ENCODE measurements at regions not wholly inside any gene's neighbourhood (a gene's known extent, or its start where the extent isn't known, plus 50 kb on each side); places are given as distances from the start of the nearest gene placed in this dataset.
"Not testable (repeated sequence)": the region's sequence is repeated elsewhere in the genome, so short reads cannot be mapped to it uniquely, and the experiment has no call there.

DNA sequence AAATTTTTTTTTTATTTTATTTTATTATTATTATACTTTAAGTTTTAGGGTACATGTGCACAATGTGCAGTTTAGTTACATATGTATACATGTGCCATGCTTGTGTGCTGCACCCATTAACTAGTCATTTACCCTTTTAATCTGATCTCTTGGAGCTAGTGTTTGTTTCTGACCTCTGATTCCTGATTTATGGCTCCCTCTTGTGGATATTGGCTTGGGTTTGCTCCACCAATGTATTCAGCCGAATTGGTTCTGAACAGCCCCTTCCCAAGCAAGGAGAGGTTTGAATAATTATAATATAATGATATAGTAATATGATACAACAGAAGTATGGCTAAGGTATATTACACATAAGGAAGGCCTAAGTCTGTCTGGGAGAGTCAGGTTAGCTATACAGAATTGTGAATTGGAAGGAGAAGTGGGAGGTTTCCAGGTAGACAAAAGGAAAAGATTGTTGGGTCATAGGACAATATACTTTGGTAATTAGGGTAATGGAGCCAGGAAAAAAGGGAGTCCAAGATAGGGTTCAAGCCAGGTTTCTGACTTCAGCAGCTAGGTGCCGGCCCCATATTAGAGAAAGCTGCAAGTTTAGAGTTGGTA is 53.1 kb upstream of the HMCN1 start:
- DNase-seq (ENCODE audit: extremely low read depth in 1 of 2, low read depth in 1 of 2), result no peak

DNA sequence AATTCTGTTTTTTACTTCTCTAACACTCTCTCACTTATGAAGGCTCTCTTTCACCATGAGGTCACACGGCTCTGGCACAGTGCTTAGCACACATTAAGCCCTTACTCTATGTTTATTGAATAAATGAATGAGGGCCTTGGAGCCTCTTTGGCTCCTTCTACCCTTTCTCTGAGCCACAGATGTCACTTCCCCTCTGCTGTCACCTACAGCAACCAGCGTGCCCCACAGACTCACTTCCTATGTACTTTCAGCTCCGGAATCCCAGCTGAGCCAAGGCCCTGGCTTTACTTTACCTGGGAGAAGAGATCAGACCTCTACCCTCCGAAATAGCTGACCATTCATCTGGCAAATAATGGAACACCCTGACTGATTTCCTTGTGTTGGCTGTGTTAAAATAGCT is 53.7 kb upstream of the HMCN1 start:
- no peak for DNase-seq (ENCODE audit: extremely low read depth in 1 of 2, low read depth in 1 of 2)

DNA sequence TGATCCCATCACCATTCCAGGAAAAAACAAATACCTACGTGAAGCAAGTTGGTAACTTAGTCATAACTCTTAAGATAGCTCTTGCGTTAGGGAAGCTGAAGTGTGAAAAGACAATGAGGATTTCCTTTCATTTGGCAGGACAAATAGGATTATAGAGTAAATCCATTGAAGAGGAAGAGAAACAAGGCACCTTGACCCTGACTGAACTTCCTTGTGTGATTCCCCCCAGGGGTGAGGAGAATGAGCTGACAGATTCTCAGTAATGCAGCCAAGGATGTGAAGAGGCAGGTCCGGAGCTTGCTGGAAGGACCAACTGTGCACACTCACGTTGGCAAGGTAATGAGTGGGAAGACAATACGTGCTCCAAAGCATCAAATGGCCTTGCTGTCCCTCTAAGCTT is 55.0 kb upstream of the HMCN1 start:
- no peak for DNase-seq (ENCODE audit: extremely low read depth in 1 of 2, low read depth in 1 of 2)

DNA sequence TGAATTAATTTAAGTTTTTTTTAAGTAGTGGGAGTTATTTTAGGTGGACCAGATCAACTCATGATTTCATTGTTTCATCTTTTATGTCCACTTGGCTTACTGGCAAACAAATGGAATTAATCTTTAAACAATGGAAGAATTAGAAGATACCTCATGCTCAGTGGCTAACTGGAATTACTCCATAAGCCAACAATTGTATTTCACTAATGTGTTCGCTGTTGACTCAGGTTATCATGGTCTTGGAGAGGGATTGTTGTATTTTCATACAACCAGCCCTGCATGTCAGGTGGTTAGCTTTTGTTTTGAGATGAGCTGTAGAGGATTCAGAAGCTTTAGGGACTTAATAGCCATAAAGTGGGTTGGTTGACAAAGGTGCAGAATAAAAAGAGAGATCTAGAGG is 57.2 kb upstream of the HMCN1 start:
- no peak for DNase-seq (ENCODE audit: extremely low read depth in 1 of 2, low read depth in 1 of 2)

DNA sequence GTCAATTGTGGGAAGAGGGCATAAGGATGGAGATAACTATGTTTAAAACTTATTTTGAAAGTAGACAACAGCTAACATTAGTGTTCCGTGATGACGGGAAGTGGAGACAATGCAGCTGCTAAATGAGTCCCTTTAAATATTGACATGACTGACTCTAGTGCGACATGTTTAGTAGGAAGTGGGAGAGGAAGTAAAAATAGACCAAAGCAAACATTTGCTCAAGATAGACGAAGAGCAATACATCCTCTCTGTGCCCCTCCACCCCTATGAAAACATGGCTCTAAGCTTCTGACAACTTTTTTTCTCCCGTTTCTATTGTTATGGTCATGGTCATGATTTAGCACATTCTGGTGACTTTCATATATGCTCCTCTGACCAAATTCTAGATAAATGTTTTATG is 60.0 kb upstream of the HMCN1 start:
- no peak for DNase-seq (ENCODE audit: extremely low read depth in 1 of 2, low read depth in 1 of 2)

DNA sequence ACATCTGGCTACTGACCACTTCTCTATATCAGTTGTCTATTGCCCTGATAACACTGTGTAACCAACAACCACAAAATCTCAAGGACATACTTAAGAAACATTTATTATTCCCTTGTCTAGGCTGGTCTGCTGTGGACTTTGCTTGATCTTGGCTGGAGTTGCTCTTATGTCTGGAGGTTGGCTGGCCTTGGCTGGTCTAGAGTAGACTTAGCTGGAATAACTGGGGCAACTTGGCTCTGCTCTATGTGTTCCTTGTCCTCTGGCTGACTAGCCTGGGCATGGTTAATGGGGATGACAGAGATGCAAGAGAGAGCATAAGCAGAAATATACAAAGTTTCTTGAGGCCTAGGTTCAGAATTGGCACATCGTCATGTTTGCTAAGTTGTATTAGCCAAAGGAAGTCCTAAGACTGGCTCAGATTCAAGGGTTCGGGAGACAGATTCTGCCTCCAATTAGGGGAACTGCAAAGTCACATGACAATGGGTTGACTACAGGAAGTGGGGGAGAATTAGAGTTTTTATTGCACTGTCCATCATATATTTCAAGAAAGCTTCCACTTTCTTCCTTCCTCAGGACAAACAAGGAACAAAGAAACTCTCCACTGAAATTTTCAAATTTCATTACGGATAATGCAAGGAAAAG is 61.4 kb upstream of the HMCN1 start:
- no peak for DNase-seq (ENCODE audit: extremely low read depth in 1 of 2, low read depth in 1 of 2)

DNA sequence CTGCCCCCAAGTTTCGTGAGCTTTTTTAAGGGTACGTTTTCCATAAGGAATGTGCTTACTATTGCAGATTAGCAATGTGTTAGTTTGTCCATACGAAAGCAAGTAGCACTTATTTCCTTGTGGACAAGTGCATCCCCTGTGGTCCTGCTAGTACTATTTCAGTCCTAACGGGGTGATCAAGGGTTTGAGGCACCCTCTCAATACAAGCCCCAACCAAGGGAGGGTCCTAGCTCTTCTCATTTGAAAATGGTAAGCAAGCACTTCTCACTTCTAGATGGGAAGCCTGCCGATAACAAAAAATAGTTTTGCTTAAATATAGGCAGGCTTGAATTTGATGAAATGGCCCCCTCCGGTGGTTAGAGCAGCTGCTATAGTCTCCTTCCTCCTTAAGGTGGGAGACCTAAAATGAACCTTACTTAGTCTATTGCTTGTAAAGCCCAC is 64.0 kb upstream of the HMCN1 start:
- no peak for DNase-seq (ENCODE audit: extremely low read depth in 1 of 2, low read depth in 1 of 2)

DNA sequence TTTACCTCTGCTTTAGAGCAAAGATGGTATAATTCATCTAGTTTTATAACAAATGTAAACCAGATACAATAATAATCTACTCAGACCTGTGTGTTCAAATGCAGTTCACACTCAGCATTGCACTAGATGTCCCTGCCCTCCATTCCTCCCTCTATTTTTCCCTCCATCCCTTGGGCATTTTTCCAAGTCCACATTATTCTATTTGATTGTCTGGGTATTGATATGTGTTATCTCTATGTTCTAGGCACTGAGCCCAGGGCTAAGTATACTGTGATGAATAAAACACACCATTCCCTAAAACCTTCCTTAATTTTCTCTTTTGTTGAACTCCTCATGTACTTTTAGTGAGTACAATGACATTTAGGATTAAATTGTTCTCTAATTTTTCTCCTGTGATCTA is 66.2 kb upstream of the HMCN1 start:
- DNase-seq (ENCODE audit: extremely low read depth in 1 of 2, low read depth in 1 of 2), result no peak

DNA sequence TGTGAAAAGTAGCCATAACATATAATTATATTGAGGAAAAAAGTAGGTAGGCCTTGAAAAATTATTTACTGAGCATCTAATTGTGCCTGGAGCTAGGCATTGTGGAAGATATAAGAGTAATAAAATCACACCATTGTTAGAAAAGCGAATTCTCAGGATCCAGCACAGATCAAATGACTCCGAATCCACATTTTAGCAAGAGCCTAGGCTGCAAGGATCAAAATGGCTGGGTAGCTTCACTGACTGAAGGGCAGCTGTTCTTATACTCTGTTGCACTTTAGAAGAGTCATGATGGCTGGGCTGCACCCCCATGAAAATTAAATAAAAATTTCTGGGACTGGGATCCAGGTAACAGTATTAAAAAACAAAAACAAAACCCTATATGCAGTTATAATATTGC is 67.6 kb upstream of the HMCN1 start:
- DNase-seq (ENCODE audit: extremely low read depth in 1 of 2, low read depth in 1 of 2), result no peak

DNA sequence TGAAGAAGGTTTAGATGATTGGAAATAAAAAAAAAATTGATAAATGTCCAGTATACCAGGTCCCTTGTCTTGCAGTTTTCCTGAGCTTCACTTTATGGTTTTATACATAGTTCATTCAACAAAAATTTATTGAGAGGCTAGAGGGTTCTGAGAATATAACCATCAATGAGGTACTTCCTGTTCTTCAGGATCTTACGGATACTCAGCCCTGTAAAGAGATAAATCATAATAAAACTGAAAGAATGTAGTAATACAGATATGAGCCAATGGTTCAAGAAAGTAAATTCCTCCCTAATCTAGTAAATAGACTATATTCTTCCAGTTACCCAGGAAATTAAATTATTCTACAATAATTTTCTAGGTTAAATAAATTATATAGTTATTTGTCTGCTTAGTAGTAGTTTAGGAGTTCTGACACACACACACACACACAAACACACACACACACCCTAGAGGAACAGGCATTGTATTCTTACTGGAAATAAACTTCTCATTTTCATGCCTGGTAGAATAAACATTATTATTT is 70.4 kb upstream of the HMCN1 start:
- no peak for DNase-seq (ENCODE audit: extremely low read depth in 1 of 2, low read depth in 1 of 2)

DNA sequence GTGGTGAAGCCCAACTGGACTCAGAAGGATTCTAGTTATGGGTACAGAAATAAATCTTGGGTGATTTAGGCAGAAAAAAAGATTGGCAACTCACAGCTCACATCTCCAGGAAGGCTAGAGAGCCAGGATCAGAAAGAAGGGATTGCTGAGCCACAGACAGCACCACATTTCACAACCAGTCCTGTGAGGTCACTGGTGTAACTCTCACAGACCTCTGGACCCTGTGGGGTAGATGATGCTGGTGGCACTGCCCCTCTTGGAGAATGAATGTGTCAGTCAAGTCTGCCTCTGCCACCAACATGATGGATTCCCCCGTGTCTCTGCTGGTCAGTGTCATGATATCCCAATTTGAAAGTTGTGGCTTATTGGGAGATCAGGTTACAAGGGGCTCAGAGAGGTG is 70.9 kb upstream of the HMCN1 start:
- no peak for DNase-seq (ENCODE audit: extremely low read depth in 1 of 2, low read depth in 1 of 2)

DNA sequence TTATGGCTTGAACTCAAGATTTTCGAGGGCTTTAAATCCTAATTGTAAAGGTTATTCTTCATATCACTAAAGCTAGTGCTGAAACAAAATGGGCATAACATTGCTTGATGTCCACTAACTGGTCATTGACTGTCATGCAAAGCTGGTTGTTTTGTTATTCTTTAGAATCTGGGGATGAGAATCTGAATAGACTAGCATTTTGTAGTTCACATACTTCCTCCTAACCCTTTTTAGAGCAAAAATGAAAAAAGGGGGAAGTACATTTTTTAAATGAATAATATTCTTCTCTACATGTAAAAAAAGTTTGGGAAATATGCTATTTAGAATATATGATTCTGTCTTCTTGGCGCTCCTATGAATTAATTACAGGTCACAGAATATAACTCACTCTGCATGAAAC is 72.2 kb upstream of the HMCN1 start:
- no peak for DNase-seq (ENCODE audit: extremely low read depth in 1 of 2, low read depth in 1 of 2)

DNA sequence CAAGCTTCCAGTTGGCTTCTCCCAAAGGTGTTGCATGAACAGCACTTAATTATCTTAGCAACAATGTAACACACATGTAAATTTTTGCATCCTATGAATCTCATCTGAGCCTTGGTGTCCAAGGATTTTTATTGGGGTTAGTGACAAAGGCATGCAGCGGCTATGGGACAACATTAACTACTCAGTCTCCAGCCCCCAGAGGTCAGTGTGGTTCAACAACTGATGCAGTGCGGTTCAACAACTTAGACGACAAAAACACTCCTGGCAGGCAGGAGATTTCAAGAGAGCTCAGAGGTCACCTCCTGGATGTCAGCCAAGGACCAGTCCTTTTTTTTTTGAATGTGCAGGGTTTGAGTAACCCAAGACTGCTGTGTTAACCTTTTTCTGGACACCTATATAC is 77.5 kb upstream of the HMCN1 start:
- no peak for DNase-seq (ENCODE audit: extremely low read depth in 1 of 2, low read depth in 1 of 2)

DNA sequence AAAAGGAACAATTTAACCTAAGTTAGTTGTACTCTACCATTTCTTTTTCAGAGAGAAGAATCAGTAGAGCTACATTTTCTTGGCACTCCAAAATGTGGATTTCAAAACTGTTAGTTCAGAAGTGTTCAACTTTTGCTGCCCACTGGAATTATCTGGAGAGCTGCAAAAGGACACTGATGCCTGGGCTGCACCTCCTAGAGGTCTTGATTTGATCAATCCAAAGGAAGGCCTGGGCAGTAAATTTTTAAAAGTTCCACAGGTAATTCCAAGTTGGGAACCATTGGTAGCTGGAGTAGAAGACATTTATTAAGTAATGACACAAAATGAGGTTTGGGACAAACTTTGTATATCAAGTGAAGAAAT is 79.3 kb upstream of the HMCN1 start:
- no peak for DNase-seq (ENCODE audit: extremely low read depth in 1 of 2, low read depth in 1 of 2)

DNA sequence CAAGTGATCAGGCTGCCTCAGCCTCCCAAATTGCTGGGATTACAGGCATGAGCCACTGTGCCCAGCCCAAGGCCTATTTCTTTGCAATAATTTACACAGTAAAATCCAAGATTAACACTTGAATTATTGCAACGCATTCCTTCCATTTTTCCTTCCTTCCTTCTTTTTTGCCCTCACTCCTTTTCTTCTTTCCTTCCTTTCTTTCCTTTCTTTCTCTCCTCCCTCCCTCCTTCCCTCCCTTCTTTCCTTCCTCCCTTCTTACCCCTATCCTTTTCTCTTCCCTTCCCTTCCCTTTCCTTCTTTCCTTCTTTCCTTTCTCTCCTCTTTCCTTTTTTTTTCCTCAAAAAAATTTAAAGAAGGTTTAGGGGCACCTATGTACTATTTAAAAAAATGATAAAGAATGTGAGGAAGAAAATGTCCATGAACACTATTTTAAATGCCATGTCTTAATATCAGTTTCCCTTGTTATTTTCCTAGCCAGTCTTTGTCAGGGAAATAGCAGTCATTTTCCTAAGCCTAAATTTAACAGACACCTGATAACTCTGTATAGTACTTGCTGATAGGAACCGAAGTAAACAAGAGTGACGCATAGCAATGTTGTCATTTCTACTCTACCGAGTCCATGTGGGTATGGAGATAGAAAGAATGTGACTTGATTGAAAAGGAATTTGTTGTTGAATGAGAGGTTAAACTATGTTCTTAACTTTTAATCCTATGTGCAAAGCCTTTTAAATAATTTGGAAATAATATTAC is 79.8 kb upstream of the HMCN1 start:
- no peak for DNase-seq (ENCODE audit: extremely low read depth in 1 of 2, low read depth in 1 of 2)

DNA sequence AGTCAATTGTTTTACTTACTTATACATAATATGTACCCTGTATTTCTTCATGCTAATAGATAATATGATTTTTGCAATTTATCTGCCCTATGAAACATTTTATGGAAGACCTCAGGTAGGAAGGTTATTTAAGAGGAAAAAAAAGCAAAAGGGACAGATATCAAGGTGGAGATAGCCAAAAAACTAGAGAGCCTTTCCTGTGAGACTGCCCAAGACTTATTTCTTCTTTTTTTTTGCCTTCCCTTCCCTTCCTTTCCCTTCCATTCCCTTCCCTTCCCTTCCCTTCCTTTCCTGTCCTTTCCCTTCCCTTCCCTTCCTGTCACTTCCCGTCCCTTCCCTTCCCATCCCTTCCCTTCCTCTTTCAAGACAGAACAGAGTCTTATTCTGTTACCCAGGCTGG is 80.6 kb upstream of the HMCN1 start:
- no peak for DNase-seq (ENCODE audit: extremely low read depth in 1 of 2, low read depth in 1 of 2)

DNA sequence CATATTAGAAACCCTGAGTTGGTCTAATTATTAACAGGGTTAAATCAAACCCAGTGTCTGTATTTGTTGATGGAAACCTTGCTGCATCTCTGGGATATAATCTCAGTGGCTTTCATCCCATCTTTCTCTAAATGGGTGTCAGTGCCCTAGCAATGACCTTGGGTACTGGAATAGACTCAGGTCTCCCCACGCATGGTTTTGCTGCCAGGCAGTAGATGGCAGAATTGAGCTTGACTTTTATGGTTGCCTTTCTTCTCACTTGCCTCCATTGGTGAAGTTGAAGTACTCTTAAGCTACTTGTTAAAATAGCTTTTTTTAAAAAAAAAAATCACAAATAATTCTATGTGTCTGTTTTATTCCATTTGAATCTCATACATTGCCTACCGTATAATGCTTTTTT is 81.8 kb upstream of the HMCN1 start:
- DNase-seq (ENCODE audit: extremely low read depth in 1 of 2, low read depth in 1 of 2), result no peak

DNA sequence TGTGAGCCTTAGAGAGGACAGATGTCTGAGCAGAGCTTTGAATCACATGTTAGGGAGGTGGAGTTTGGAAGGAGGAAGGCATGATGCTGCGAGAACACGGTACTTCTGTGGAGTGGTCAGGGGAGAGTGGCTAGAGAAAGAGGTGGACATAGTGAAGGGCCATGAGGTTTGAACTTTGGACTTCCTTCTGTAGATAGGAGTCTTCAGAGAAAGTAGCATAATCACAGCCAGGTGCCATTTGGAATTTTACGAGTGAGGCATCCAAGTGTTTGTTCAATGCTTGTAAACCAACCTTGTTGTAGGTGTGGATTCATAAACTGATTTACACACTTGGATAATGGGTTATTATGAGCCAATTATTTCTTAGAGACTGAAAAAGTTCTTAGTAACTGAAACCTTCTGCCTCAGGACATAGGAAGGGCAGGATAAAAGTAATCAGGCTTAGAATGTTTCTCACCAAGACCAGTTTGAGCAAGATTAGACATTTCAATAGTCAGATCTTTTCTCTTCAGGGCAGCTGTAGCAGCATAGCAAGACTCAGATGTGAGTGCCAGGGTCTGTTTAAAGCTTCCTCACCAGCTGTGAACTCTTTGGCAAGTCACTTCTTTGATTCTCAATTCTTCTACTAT is 83.5 kb upstream of the HMCN1 start:
- no peak for DNase-seq (ENCODE audit: extremely low read depth in 1 of 2, low read depth in 1 of 2)

DNA sequence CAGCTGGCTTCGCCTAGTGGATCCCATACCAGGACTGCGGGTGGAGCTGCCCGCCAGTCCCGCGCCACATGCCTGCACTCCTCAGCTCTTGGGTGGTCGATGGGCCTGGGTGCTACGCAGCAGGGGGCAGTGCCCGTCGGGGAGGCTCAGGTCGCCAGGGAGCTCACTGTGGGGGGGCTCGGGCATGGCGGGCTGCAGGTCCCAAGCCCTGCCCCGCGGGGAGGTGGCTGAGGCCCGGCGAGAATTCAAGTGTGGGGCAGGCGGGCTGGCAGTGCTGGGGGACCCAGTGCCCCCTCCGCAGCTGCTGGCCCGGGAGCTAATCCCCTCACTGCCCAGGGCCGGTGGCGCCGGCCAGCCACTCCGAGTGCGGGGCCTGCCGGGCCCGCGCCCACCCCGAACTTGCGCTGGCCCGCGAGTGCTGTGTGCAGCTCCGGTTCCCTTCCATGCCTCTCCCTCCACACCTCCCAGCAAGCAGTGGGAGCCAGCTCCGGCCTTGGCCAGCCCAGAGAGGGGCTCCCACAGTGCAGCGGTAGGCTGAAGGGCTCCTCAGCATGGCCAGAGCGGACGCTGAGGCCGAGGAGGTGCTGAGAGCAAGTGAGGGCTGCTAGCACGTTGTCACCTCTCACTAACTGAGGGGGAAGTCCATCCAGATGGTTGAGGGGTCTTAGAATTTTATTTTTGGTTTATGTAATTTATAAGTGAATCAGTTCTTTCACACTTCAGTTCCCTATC is 85.2 kb upstream of the HMCN1 start:
- DNase-seq (ENCODE audit: extremely low read depth in 1 of 2, low read depth in 1 of 2), result no peak

DNA sequence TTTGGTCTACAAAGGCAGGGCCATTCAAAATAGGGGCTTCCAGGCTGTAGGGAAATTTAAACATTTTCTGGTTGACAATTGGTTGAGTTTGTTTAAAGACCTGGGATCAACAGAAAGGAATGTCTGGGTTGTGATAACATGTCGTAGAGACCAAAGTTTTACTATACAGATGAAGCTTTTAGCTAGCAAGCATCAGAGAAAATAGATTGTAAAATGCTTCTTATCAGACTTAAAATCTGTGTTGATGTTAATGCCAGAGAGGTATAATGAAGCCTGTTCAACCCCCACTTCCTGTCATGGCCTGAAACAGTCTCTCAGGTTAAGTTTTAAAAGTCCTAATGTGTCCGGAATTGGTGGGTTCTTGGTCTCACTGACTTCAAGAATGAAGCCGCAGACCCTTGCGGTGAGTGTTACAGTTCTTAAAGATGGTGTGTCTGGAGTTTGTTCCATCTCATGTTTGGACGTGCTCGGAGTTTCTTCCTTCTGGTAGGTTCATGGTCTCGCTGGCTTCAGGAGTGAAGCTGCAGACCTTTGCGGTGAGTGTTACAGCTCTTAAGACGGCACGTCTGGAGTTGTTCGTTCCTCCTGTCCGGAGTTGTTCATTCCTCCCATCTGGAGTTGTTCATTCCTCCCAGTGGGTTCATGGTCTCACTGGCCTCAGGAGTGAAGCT is 86.5 kb upstream of the HMCN1 start:
- DNase-seq (ENCODE audit: extremely low read depth in 1 of 2, low read depth in 1 of 2), result not testable (repeated sequence)
